Stimulated activated CD4-positive, alpha-beta T cell treated with anti-CD3 and anti-CD28 coated beads, TNF-alpha, amount 100 ng/mL, for 24 hours (primary cell): ENCODE measurements at regions not wholly inside any gene's neighbourhood (a gene's known extent, or its start where the extent isn't known, plus 50 kb on each side); places are given as distances from the start of the nearest gene placed in this dataset.
"Not testable (repeated sequence)": the region's sequence is repeated elsewhere in the genome, so short reads cannot be mapped to it uniquely, and the experiment has no call there.

Source experiments
- DNase-seq, 3 experiments: peaks; one replicate each; pipeline ENCODE4 v3.0.0-alpha.2; 2020; ENCODE audit warnings: low read depth in 3 of 3

DNA sequence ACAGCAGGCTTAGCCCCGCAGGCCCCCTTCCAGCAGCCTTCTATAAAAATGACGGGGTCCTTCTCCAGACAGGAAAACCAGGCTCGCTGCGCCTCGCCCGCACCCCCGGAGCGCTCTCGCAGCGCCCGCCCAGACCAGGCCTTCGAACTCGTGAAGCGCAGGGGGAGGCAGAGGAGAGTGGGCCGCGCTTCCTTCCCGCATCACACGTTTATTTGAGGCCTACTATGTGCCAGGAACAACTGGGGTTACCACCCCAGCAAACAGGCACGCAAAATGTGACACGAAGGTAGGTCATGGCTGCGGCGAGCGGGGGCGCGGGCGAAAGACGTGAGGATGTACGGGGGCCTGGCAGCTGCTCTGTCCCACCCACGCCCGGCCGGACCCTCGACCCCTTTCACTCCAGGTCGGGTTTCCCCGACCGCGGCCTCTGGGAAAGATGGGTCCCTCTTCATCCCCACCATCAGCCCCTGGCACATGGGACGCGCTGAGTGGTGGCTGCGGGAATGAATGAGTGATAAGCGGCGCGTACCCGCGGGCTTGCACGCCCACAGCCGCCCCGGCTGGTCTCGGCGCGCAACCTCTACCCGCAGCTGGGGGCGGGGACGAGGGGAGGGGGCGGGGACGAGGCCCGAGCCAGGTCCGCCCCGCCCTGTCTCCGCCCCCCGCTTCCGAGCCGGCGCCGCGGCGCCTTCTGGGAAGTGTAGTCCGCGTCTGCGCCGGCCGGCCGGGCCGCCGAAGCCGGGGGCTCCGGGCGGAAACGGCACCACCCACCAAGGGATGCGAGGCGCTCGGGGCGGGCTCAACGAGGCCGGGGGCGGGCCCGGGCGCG lies 59.1 kb downstream of the ZNF467 start:
- peak; percentile 90 to 93 (median 92) for DNase-seq

DNA sequence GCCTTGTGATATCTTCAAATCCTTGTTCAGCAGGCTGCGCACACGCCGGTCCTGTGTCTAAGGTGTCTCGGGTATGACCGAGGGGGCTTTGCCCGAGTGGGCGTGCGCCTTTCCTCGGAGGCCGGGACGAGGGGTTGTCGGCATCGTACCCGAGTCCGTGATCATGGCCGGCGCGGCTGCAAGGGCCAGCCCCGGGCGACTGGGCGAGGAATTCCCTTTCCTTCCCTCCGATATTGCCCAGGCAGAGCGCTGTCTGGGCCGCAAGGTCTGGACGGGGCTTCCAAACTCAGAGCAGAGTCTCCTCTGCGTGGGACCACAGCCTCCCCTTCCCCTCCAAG lies 59.7 kb downstream of the ZNF467 start:
- DNase-seq, result no peak

DNA sequence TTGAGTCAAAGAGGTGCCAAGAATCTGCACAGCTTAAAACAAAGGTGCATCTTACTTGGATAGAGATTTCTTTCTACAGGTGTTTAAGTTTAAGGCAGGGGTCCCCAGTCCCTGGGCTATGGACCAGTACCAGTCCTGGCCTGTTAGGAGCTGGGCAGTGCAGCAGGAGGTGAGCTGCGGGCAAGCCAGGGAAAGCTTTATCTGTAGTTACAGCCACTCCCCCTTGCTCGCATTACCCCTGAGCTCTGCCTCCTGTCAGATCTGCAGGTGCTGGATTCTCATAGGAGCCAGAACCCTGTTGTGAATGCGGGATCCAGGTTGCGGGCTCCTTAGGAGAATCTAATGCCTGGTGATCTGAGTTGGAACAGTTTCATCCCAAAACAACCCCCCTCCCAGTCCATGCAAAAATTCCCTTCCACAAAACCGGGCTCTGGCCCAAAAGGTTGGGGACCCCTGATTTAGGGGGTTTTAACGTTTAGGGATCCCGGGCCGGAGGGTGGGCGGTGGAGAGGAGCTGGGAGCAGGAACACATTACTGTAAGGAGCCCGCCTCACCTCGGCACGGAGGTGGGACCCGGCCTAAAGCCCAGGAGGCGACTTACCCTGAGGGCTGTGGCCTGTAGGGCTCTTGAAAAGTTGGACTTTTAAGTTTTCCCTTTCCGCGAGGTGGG lies 60.2 kb downstream of the ZNF467 start:
- no peak for DNase-seq

DNA sequence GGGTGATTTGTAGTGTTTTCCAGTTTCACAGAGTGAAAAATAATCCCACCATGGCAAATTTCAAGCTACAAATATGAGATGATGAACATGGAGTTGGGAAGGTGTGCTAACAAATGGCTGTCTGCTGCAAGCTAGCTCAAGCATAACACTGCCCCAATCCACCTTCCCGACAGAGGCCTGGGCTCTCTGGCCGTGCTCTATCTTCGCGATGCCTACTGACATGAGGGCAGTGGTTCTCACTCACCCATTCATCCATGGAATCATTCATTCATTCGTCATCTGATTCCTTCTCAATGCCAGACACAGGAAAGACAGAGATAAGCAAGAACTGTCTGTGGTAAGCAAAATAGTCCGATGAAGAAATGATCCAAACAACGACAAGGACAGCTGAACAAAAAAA lies 65.4 kb downstream of the ZNF467 start:
- DNase-seq, result no peak

DNA sequence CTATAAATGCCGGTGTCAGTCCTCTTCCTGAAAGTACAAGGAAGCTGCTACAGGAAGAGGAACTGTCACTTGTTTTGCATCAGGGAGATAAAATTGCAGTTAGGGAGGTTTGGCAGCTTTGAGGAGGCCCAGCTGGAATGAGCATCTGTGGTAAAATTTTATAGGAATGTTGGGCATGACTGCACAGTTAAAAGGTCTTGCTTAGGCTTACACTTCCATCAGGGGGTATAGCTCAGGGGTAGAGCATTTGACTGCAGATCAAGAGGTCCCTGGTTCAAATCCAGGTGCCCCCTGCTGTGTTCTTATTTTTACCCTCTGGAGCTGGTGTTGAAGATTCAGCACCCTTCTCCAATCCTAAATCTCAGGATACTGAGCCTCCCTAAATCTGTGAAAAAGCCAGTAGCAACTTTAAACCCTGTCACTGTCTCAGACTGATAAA lies 65.9 kb downstream of the ZNF467 start:
- no peak for DNase-seq

DNA sequence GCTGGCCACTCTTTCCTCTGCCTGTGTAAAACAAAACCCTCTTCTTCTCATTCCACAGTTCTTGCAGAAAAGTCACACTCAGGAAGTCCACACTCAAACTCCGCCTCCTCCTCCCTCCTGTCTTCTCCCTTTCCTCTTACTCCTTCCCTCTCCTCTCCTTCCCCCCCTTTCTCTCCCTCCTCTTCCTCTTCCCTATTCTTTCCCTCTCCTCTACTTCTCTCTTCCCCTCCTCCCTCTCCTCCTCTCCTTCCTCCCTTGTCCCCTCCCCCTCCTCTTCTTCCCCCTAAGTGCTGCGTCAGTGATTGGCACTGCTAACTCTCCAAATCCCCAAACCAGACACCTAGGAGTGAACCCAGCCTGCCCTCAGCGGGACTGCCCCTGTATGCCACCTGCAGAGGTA lies 67.0 kb downstream of the ZNF467 start:
- no peak for DNase-seq

DNA sequence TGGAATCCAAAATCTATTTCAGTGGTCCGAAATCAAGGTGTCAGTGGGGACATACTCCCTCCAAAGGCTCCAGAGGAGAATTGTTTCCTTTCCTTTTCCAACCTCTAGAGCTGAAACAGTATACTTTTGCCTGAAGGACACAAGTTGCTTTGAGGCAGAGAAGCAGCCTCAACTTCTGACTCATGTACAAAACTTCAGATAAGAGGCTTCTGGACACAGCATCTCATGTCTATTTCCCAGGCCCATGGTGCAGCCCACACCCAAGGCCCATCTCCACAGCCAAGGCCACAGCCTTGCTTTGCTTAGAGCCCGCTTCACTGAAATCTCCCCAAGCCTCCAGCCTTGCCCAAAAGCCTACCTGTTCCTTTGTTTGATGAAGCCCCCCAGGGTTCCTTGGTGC lies 68.9 kb downstream of the ZNF467 start:
- no peak for DNase-seq

DNA sequence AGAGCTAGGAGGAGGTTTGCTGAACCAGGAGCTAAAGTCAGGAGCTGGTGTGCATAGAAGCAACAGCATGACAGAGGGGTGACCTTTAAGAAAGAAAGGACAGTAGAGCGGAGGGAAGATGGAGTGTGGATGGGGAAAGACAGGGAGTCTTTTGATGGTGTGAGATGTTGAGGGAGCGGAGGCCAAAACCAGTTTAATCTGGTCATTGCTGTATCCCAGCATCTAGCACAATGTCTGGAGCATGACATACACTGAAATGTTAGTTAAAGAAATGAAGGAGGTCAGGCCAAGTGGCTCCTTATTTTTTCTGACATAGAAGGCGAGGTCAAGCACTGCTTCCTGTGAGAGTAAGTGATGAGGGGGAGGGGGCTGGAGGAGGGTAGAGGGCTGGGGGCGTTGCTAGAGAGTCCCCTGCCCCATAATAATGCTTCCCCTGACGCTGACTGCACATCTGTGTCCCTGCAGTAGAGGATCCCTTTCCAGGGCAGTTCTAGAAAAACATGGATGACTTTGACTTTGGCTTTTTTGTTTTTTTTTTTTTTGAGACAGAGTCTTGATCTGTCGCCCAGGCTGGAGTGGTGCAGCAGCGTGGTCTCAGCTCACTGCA lies 70.2 kb downstream of the ZNF467 start:
- DNase-seq, result no peak

DNA sequence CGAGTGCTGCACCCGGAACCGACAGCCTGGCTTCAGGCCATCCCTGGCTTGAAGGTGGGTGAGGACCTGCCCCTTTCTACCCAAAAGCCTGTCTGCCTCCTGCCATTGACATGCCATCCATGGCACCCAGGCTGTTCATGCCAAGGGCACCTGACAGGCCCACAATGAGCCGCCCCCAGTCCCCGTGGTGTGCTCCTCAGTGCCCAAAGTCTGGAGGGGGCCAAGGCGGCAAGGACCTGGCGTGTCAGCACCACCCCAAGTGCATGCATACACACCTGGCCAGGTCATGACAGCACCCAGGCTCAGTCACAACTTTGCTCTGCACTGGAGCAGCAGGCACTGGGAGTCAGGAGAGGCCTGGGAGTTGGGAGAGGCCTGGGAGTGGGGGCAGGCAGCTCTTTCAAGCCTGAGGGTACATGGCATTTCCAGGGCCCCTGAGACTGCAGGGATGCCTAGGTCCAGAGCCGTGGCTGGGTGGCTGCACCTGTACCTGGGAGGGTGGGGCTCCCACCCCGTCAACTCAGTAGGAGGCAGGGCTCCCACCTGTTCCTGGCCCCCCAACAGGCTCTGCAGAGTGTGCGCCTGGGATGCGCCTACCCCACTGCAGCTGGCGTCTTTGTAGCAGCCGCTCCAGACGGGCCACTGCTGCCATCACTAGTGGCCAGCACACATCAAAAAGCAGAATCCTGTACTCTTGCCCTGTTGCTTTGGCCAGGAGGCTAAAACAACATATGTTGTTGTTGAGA lies 71.7 kb downstream of the ZNF467 start:
- no peak for DNase-seq

DNA sequence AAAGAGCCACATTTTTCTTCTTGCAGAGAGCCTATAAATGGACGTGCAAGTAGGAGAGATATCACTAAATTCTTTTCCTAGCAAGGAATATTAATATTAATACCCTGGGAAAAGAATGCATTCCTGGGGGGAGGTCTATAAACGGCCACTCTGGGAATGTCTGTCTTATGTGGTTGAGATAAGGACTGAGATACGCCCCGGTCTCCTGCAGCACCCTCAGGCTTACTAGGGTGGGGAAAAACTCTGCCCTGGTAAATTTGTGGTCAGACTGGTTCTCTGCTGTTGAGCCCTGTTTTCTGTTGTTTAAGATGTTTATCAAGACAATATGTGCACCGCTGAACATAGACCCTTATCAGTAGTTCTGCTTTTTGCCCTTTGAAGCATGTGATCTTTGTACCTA lies 75.6 kb downstream of the ZNF467 start:
- not testable (repeated sequence) for DNase-seq

DNA sequence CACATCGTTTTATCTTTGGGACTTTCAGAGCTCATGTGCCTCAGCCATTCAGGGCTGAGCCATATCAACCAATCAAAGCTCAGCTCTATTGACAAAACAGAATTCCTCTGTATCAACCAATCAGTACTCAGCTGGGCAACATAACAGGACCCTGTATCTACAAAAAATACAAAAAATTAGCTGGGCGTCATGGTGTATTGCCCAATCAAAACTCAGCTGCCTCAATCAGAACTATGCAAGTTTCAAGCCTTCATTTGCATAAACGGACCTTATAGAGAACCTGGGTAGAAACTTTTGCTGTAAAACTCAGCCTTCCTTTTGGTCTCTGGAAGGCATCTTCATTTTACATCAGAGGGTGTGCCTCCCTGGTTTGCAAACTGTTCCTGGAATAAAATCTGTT lies 77.1 kb downstream of the ZNF467 start:
- no peak for DNase-seq

DNA sequence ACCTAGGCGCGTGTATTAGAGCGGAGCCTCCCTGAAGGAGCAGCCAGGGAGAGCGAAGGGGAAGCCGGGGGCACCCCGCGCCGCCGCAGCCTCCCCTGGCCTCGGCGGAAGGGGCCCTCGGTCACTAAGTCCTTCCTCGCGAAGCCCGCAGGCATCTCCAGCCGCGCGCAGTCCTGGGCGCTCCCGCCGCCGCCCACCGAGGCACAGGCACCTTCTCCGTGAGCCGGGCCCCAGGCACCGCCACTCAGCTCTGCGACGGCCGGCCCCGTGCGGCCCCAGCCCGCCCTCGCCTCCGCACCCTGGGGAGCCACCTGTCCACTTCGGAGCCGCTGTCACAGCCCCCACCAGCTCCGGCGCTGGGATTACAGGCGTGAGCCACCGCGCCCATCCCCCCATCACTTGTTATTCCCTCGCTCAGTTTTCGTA lies 80.8 kb downstream of the ZNF467 start:
- DNase-seq, result no peak

DNA sequence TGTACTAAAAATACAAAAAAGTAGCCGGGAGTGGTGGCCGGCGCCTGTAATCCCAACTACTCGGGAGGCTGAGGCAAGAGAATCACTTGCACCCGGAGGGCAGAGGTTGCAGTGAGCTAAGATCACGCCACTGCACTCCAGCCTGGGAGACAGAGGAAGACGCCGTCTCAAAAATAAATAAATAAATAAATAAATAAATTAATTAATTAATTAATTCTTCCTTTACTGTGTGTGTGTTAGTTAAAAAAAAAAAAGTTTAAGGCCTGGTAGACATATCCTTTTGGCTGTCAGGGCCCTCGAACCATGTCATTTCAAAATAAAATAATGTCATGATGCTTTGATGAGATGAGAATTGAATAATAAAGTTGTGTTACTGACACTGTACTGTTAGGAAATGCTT lies 81.3 kb downstream of the ZNF467 start:
- no peak for DNase-seq

DNA sequence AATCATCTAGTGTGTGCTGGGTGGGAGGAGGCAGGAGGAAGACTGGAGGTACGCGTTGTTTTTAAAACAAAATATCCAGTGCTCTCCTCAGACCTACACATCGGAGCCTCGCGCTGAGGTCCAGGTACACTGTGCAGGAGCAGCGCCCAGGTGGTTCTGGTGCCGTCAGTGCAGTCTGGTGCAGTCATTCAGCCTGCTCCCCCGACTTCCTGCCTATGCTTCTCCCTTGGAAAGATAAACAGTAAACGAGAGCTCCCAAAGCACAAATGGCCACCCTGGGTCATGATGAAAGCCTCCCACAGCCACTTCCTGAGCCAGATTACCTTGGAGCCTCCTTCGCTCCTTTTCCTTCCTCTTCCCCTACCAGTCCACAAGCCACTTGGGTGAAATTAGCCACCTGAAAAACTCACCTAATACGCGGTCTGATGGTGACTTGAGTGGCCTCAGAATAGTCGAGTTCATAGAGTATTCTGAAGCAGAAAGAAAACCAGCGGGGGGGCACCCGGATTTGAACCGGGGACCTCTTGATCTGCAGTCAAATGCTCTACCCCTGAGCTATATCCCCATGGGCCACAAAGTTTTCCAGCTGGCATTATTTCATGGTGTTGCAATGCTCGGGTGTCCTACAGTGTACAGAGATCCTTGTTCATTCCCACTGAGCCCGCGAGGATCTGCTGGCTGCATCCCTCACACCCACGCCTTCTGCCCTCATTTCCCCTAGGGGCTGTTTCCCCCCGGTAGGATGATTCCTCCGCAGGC lies 82.5 kb downstream of the ZNF467 start:
- peak in 1 of 3 experiments; percentile 31 for DNase-seq

DNA sequence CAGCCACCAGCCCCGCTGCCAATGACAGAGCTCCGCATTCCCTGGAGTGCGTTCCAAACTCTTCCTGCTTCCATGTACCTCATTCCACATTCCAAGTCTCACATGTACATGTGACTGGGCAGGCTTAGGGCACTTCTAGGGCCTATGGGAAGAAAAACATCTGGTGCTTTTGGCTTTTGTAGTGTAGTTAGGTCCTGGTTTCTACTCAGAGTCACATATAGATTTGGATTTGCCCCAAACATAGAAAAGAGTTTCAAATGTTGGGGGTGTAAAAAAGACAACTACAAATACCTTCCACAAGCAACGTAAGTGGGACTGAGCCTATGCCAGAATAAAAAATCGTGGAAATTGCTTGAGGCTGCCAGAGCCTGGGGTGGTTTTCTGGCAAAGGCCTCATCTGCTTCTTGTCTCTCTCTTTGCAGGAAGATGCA lies 84.1 kb downstream of the ZNF467 start:
- no peak for DNase-seq

DNA sequence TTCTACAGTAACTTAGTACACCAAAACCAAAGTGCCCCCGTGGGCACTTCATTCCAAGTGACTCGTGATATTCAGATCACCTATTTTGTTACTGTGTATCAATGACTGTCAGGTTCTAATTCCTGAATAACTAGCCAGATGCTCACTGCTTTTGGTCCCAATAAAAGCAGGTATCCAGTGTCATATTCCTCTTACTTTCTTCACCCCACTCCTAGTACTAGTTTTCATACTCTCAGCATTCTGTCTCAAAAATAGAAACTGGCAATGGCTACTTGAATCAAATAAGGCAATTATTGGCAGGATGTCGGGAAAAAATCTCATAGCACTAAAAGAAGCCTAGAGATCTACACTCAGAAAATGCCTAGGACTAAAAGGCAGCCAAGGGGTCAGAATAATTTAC lies 84.6 kb downstream of the ZNF467 start:
- DNase-seq, result no peak

DNA sequence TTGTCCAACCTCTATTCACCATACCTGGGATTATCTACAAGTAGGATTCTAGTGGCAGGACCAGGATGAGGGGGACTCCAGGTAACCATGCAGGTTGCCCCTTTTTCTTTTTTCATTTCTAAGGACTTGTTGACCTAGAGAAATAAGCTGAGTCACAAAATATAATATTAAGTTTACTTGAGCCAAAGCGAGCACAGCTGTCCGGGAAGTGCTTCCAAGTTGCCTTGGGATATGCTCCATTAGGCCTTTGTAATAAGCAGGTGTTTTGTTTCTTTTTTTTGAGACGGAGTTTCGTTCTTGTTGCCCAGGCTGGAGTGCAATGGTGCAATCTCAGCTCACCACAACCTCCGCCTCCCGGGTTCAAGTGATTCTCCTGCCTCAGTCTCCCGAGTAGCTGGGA lies 85.6 kb downstream of the ZNF467 start:
- DNase-seq, result not testable (repeated sequence)

DNA sequence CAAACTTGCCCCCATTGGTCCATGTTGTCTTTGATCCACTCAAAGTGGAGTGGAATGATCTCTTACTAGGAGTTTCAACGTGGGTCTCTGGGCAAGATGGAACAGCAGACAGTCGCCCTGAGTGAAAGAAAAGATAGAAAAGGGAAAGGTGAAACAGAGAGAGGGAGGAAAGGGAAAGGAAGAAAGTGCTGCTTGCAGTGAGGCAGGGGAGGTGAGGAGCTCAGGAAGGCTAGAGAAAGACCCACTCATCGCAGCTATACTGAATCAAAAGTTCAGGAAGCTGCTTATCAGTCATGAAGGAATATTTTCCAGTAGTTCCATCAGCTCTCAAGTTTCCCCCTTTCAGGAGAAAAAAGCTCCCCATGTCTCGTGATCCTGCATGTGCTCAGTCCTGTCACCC lies 86.9 kb downstream of the ZNF467 start:
- DNase-seq, result no peak

DNA sequence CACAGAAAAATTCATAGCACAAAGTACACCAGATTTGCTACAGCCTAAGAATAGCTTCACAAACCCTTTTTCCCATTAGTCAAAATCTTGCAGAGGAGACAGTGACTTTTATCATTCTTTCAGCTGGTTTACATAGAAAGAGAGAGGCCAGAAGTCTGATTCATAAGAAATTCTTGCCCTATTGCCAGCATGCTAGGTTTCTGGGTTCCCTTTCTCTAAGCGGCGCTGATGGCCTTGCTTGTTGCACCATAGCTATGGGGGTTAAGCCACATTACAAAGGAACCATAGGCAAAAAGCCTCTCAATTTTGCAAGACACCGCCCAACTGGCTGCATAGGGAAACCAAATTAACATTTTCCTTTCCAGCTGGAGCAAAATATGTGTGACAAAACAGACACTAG lies 87.4 kb downstream of the ZNF467 start:
- no peak for DNase-seq

DNA sequence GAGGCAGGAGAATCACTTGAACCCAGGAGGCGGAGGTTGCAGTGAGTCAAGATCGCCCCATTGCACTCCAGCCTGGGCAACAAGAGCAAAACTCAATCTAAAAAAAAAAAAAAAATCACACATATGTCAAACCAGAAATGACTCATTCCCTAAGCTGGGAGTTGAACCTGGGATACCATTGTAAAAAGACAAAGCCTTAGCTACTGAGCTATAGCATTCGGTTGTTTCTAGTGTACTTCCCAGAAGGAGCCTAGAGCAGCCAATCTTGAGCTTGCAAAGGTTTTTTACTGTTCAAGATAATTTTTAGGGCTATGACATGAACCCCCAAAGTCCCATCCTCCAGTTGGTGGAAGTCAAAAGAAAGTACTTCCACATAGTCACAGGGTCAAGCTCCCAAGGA lies 87.9 kb downstream of the ZNF467 start:
- no peak for DNase-seq

DNA sequence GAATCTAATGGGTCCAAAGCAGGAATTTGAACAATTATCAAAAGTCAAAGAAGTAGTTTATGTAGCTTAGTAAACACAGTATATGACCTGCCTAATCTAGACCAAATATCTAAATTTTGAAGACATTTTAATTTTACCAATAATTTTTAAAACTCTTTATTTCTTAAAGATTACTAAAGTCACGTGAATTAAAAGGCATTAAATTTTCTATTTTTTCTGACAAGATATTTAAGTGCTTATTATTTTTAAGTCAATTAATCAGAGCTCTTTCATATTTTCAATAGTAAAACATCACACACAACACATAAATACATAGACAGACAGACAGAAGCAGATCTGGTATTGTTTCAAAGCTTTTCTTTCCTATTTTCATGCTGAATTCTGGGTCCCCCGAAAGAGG lies 89.5 kb downstream of the ZNF467 start:
- DNase-seq, result no peak

DNA sequence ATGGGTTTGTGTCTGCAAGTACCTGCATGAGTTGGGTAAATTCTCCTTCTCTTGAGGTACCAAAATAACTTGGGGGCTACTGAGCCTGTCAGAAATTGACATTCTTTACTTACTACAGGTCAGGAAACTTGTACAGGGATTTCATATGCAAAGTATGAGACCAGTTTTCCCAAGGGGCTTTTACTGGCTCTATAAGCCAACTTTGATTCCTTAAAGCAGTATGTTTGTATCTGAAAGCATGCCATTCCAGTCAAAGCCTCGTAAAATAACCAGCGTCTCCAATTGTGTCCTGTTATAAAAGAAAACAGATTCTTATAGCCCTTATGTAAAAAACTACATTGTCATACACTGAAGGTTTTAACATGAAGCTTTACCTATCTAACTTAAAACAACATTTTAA lies 90.2 kb downstream of the ZNF467 start:
- DNase-seq, result no peak
